HG03439 (cell line): ENCODE measurements at regions not wholly inside any gene's neighbourhood (a gene's known extent, or its start where the extent isn't known, plus 50 kb on each side); places are given as distances from the start of the nearest gene placed in this dataset.

Source experiments
- ATAC-seq: cut with Tn5 transposase; IDR thresholded peaks from one replicate; pipeline ENCODE4 v1.9.1; 2021; ENCODE audit warnings: mild to moderate bottlenecking, moderate library complexity; ENCODE audit not compliant: unreplicated experiment

- ATAC-seq, result no peak
Observed at GRCh38 chr4:128573781-128574508, 235.6 kb upstream of the JADE1 start.

- ATAC-seq, result no peak
Observed at GRCh38 chr4:128572778-128573241, 236.7 kb upstream of the JADE1 start.

GRCh38 chr4:128571747-128572146 is 237.8 kb upstream of the JADE1 start:
- no peak for ATAC-seq

- ATAC-seq, result no peak
Observed at GRCh38 chr4:128570387-128570975, 239.0 kb upstream of the JADE1 start.

- no peak for ATAC-seq
Observed at GRCh38 chr4:128566693-128567092, 242.8 kb upstream of the JADE1 start.

- ATAC-seq, result no peak
Observed at GRCh38 chr4:128565565-128566186, 243.8 kb upstream of the JADE1 start.

- no peak for ATAC-seq
Observed at GRCh38 chr4:128565054-128565453, 244.4 kb upstream of the JADE1 start.

- ATAC-seq, result no peak
Observed at GRCh38 chr4:128564081-128564630, 245.3 kb upstream of the JADE1 start.

- no peak for ATAC-seq
Observed at GRCh38 chr4:128560754-128561495, 248.6 kb upstream of the JADE1 start.

GRCh38 chr4:128558896-128559679 is 250.4 kb upstream of the JADE1 start:
- ATAC-seq, result no peak

GRCh38 chr4:128556756-128557155 is 252.7 kb upstream of the JADE1 start:
- no peak for ATAC-seq

GRCh38 chr4:128553686-128554515 is 255.6 kb upstream of the JADE1 start:
- no peak for ATAC-seq

- no peak for ATAC-seq
Observed at GRCh38 chr4:128552586-128552907, 257.0 kb upstream of the JADE1 start.

- ATAC-seq, result no peak
Observed at GRCh38 chr4:128551280-128551679, 258.2 kb upstream of the JADE1 start.

- ATAC-seq, result no peak
Observed at GRCh38 chr4:128550060-128550459, 259.4 kb upstream of the JADE1 start.

- ATAC-seq, result no peak
Observed at GRCh38 chr4:128549636-128550035, 259.9 kb upstream of the JADE1 start.

GRCh38 chr4:128548381-128548780 is 260.8 kb upstream of the PGRMC2 start:
- ATAC-seq, result no peak

GRCh38 chr4:128544272-128544671 is 256.7 kb upstream of the PGRMC2 start:
- no peak for ATAC-seq

- ATAC-seq, result no peak
Observed at GRCh38 chr4:128543696-128544095, 256.1 kb upstream of the PGRMC2 start.

- no peak for ATAC-seq
Observed at GRCh38 chr4:128542047-128542446, 254.4 kb upstream of the PGRMC2 start.
